ENCODE measurements at regions not wholly inside any gene's neighbourhood (a gene's known extent, or its start where the extent isn't known, plus 50 kb on each side); places are given as distances from the start of the nearest gene placed in this dataset.

GRCh38 chr22:49508561-49508960, 319.1 kb downstream of the BRD1 start:
- H3K23ac ChIP-seq (ENCODE audit: low read depth, low read length) = no peak overlapping the region
- no peak overlapping the region for H2AK5ac ChIP-seq (ENCODE audit: low read depth, low read length)
- WGBS, 2 experiments (ENCODE audit: extremely low coverage in 2 of 2, insufficient read length in 1 of 2) = no CpG with 5 or more reads among the region's 9 CpGs
- DNase-seq = no peak
- no peaks in the 10 kb centered on the region for H3K27me3 ChIP-seq (ENCODE audit: control insufficient read depth, insufficient read depth, low read length)
- H4K8ac ChIP-seq (ENCODE audit: low read depth in 2 of 2, low read length in 2 of 2) = no peak overlapping the region
- intact Hi-C loops (cut with micrococcal nuclease) = no loop called here
- no peaks in the 10 kb centered on the region for H3K79me1 ChIP-seq (ENCODE audit: low read depth in 1 of 2, low read length in 2 of 2)
- no peak for TF ChIP-seq MAZ (IDR thresholded peaks at IDR 0.05; ENCODE audit: borderline replicate concordance, low read depth, low read length)
- no peak for TF ChIP-seq CHD1 (IDR thresholded peaks at IDR 0.05; ENCODE audit: low read depth, low read length)
- no peak for TF ChIP-seq FOS (IDR thresholded peaks at IDR 0.05; ENCODE audit: low read depth, low read length)
- TF ChIP-seq ELK1 (IDR thresholded peaks at IDR 0.05; ENCODE audit: borderline replicate concordance, low read depth, low read length) = no peak
- no peak overlapping the region for H4K5ac ChIP-seq (ENCODE audit: low read depth, low read length)
- H3K4ac ChIP-seq (ENCODE audit: low read depth, low read length) = no peak overlapping the region
- no peak overlapping the region for H3K4me3 ChIP-seq (ENCODE audit: insufficient read depth, low read depth, low read length)
- no peak overlapping the region for H2BK15ac ChIP-seq (ENCODE audit: low read depth, low read length)
- H2AK9ac ChIP-seq (replicated peaks; ENCODE audit: low read depth, low read length, poor library complexity) = no peak overlapping the region
- no peak overlapping the region for H3K9ac ChIP-seq (ENCODE audit: low read depth, low read length)
- H3K36me3 ChIP-seq (ENCODE audit: control insufficient read depth, insufficient read depth, low read length) = no peaks in the 10 kb centered on the region
- BruUV-seq (replicated peaks) = no TSS peak
- H3K27ac ChIP-seq (ENCODE audit: insufficient read depth, low read length) = no peak overlapping the region
- no peak overlapping the region for H2BK120ac ChIP-seq (ENCODE audit: low read depth, low read length)
- H3K56ac ChIP-seq (ENCODE audit: extremely low read depth, insufficient read depth, low read length) = no peak overlapping the region
- dilution Hi-C loops (cut with HindIII; ENCODE audit: low sequenced_read_pairs, unreplicated experiment) = no loop called here
- no peaks in the 10 kb centered on the region for H3K4me1 ChIP-seq (ENCODE audit: control insufficient read depth, insufficient read depth, low read length)
- no peak overlapping the region for H3K4me2 ChIP-seq (ENCODE audit: low read depth, low read length)
- H4K91ac ChIP-seq (ENCODE audit: insufficient read depth, low read depth, low read length) = no peak overlapping the region
- H4K20me1 ChIP-seq (ENCODE audit: insufficient read depth, low read length) = no peaks in the 10 kb centered on the region
- no peaks in the 10 kb centered on the region for H3K9me1 ChIP-seq (ENCODE audit: insufficient read depth, low read length)
- POLR2A ChIA-PET (ENCODE audit: unreplicated experiment) = no interaction called here
- H3K18ac ChIP-seq (ENCODE audit: low read depth, low read length) = no peak overlapping the region
- no peak overlapping the region for H3K14ac ChIP-seq (replicated peaks; ENCODE audit: low read depth, low read length)
- H2BK20ac ChIP-seq (ENCODE audit: low read depth, low read length) = no peak overlapping the region
- CTCF ChIA-PET = no interaction called here
- H2AFZ ChIP-seq (replicated peaks; ENCODE audit: low read length, poor library complexity) = no peak overlapping the region
- H3K9me3 ChIP-seq (ENCODE audit: control insufficient read depth, insufficient read depth, low read length) = peaks cover 39% of the 10 kb centered on the region
- no peak overlapping the region for H2BK5ac ChIP-seq (ENCODE audit: low read depth, low read length, poor library complexity, severe bottlenecking)
- in situ Hi-C loops (cut with MboI; ENCODE audit: low sequenced_read_pairs) = no loop called here
- ATAC-seq (ENCODE audit: low read depth) = no peak

Data from IMR-90 (cell line).